H9 (cell line): ENCODE measurements at regions not wholly inside any gene's neighbourhood (a gene's known extent, or its start where the extent isn't known, plus 50 kb on each side); places are given as distances from the start of the nearest gene placed in this dataset.

Experiments used
- DNase-seq: peaks from one replicate; pipeline ENCODE4 v3.0.0-alpha.2; 2017
- H2AFZ ChIP-seq: one replicate; pipeline ENCODE4 v1.6.1; 2013; ENCODE audit warnings: mild to moderate bottlenecking, low read length, control low read depth, moderate library complexity
- H2AK5ac ChIP-seq: 2 replicates; pipeline ENCODE4 v1.6.1; 2013; ENCODE audit warnings: low read length, control low read depth, mixed read lengths; ENCODE audit not compliant: insufficient read length
- H2BK120ac ChIP-seq: one replicate; pipeline ENCODE4 v1.6.1; 2013; ENCODE audit warnings: low read depth, mild to moderate bottlenecking, low read length, control low read depth, inconsistent platforms; ENCODE audit not compliant: poor library complexity, severe bottlenecking
- H2BK12ac ChIP-seq: 2 replicates; pipeline ENCODE4 v1.6.1; 2013; ENCODE audit warnings: low read length, control low read depth, mixed read lengths, low read depth; ENCODE audit not compliant: insufficient read length
- H2BK15ac ChIP-seq: 2 replicates; pipeline ENCODE4 v1.6.1; 2013; ENCODE audit warnings: low read depth, low read length, control low read depth
- H2BK20ac ChIP-seq: one replicate; pipeline ENCODE4 v1.6.1; 2013; ENCODE audit warnings: low read depth, mild to moderate bottlenecking, low read length, control low read depth, inconsistent platforms; ENCODE audit not compliant: poor library complexity, severe bottlenecking
- H2BK5ac ChIP-seq: 2 replicates; pipeline ENCODE4 v1.6.1; 2013; ENCODE audit warnings: low read length, control low read depth, mixed read lengths; ENCODE audit not compliant: insufficient read length
- H3K14ac ChIP-seq: 2 replicates; pipeline ENCODE4 v1.6.1; 2013; ENCODE audit warnings: low read length, control low read depth; ENCODE audit not compliant: insufficient read depth
- H3K18ac ChIP-seq: 2 replicates; pipeline ENCODE4 v1.6.1; 2013; ENCODE audit warnings: low read depth, mild to moderate bottlenecking, mixed read lengths, low read length, control low read depth; ENCODE audit not compliant: insufficient read length
- H3K23ac ChIP-seq: 2 replicates; pipeline ENCODE4 v1.6.1; 2013; ENCODE audit warnings: low read length, control low read depth, mixed read lengths, low read depth; ENCODE audit not compliant: insufficient read length
- H3K23me2 ChIP-seq: 2 replicates; pipeline ENCODE4 v1.6.1; 2013; ENCODE audit warnings: low read depth, mild to moderate bottlenecking, mixed read lengths, low read length, control low read depth; ENCODE audit not compliant: insufficient read length, poor library complexity, severe bottlenecking
- H3K27ac ChIP-seq: 2 replicates; pipeline ENCODE4 v1.5.1; 2013; ENCODE audit warnings: low read length, control low read depth, mixed read lengths, low read depth; ENCODE audit not compliant: insufficient read length
- H3K27me3 ChIP-seq: 2 replicates; pipeline ENCODE4 v1.6.1; 2013; ENCODE audit warnings: low read length, control low read depth, inconsistent platforms; ENCODE audit not compliant: insufficient read depth
- H3K4ac ChIP-seq: 2 replicates; pipeline ENCODE4 v1.6.1; 2013; ENCODE audit warnings: low read depth, mild to moderate bottlenecking, control low read depth, inconsistent platforms, low read length, moderate library complexity
- H3K4me1 ChIP-seq: 2 replicates; pipeline ENCODE4 v1.6.1; 2013; ENCODE audit warnings: low read length, control low read depth, inconsistent platforms; ENCODE audit not compliant: insufficient read depth
- H3K4me2 ChIP-seq: 2 replicates; pipeline ENCODE4 v1.6.1; 2013; ENCODE audit warnings: low read length, control low read depth, mixed read lengths; ENCODE audit not compliant: insufficient read length, insufficient read depth
- H3K56ac ChIP-seq: 2 replicates; pipeline ENCODE4 v1.6.1; 2013; ENCODE audit warnings: low read depth, mild to moderate bottlenecking, mixed read lengths, low read length, control low read depth; ENCODE audit not compliant: insufficient read length
- H3K79me1 ChIP-seq: 2 replicates; pipeline ENCODE4 v1.6.1; 2013; ENCODE audit warnings: low read depth, mild to moderate bottlenecking, moderate library complexity, low read length, control low read depth, inconsistent platforms; ENCODE audit not compliant: insufficient read depth, poor library complexity, severe bottlenecking
- H3K79me2 ChIP-seq: 2 replicates; pipeline ENCODE4 v1.6.1; 2013; ENCODE audit warnings: low read length, control low read depth, inconsistent platforms; ENCODE audit not compliant: insufficient read depth
- H3K9ac ChIP-seq: 2 replicates; pipeline ENCODE4 v1.6.1; 2013; ENCODE audit warnings: low read length, control low read depth, mixed read lengths; ENCODE audit not compliant: insufficient read length; ENCODE audit errors: extremely low read depth
- H3K9me3 ChIP-seq: one replicate; pipeline ENCODE4 v1.6.1; 2013; ENCODE audit warnings: low read depth, low read length, inconsistent platforms; ENCODE audit not compliant: control insufficient read depth
- H3T11ph ChIP-seq: one replicate; pipeline ENCODE4 v1.6.1; 2013; ENCODE audit warnings: mild to moderate bottlenecking, low read length, control low read depth, inconsistent platforms
- H4K20me1 ChIP-seq: one replicate; pipeline ENCODE4 v1.6.1; 2013; ENCODE audit not compliant: control insufficient read depth, insufficient read length, insufficient read depth
- H4K5ac ChIP-seq: 2 replicates; pipeline ENCODE4 v1.6.1; 2013; ENCODE audit warnings: low read depth, mild to moderate bottlenecking, mixed read lengths, low read length, control low read depth; ENCODE audit not compliant: insufficient read length
- H4K8ac ChIP-seq: replicated peaks from 2 replicates; pipeline ENCODE4 v1.6.1; 2013; ENCODE audit warnings: low read length, control low read depth, mixed read lengths, low read depth; ENCODE audit not compliant: insufficient read length
- H4K91ac ChIP-seq: 2 replicates; pipeline ENCODE4 v1.6.1; 2013; ENCODE audit warnings: low read depth, mild to moderate bottlenecking, moderate library complexity, mixed read lengths, low read length, control low read depth; ENCODE audit not compliant: insufficient read length
- H3K27ac Mint-ChIP-seq, 3 experiments: 2 replicates in 2 of 3; 3 replicates in 1 of 3; pipeline ENCODE4 v1.8.0; 2020 to 2021; ENCODE audit warnings: mixed read lengths in 3 of 3, mild to moderate bottlenecking in 1 of 3, moderate library complexity in 1 of 3
- H3K27me3 Mint-ChIP-seq: 2 replicates; pipeline ENCODE4 v1.8.0; 2021; ENCODE audit warnings: low read depth, mild to moderate bottlenecking, moderate library complexity, mixed read lengths
- H3K36me3 Mint-ChIP-seq, 3 experiments: 2 replicates in 2 of 3; 3 replicates in 1 of 3; pipeline ENCODE4 v1.8.0; 2020 to 2021; ENCODE audit warnings: low read depth in 3 of 3, mixed read lengths in 3 of 3; ENCODE audit not compliant: insufficient read depth in 1 of 3
- H3K4me1 Mint-ChIP-seq, 2 experiments: 2 replicates each; pipeline ENCODE4 v1.8.0; 2020; ENCODE audit warnings: mixed read lengths in 2 of 2
- H3K4me3 Mint-ChIP-seq, 2 experiments: 2 replicates in 1 of 2; 3 replicates in 1 of 2; pipeline ENCODE4 v1.8.0; 2020 to 2021; ENCODE audit warnings: mild to moderate bottlenecking in 2 of 2, mixed read lengths in 2 of 2, moderate library complexity in 1 of 2
- H3K9me3 Mint-ChIP-seq, 2 experiments: 2 replicates in 1 of 2; 3 replicates in 1 of 2; pipeline ENCODE4 v1.8.0; 2020; ENCODE audit warnings: mild to moderate bottlenecking in 2 of 2, mixed read lengths in 2 of 2, moderate library complexity in 1 of 2
- CTCF ChIP-seq: fragments of 200-600 bp; sonication (generic); conservative IDR thresholded peaks from 3 replicates; pipeline ENCODE4 v1.8.0; 2021; ENCODE audit warnings: antibody characterized with exemption, mild to moderate bottlenecking
- WGBS: extraction: QIAGEN DNeasy Blood & Tissue Kit; methylation state at CpG from one replicate; pipeline ENCODE4 v1.1.7; 2013; ENCODE audit warnings: missing lambda C conversion rate, low lambda C conversion rate, mixed read lengths; ENCODE audit not compliant: insufficient read length; ENCODE audit errors: extremely low coverage; 5-methylcytosine and 5-hydroxymethylcytosine counted together

GRCh38 chr7:46165276-46165675 lies 244.2 kb upstream of the IGFBP3 start:
- Histone ChIP-seq H4K8ac (no peak overlapping the region), H3K4me2 (no peak overlapping the region), H2BK12ac (no peak overlapping the region), H3K4me1 (no peaks in the 10 kb centered on the region), H2BK120ac (no peak overlapping the region), H3K79me1 (no peaks in the 10 kb centered on the region), H3K56ac (no peak overlapping the region), H3K9me3 (no peaks in the 10 kb centered on the region), H3K14ac (no peak overlapping the region), H3K27me3 (no peaks in the 10 kb centered on the region), H3K18ac (no peak overlapping the region), H3K9ac (no peak overlapping the region), H3K23ac (no peak overlapping the region), H2AK5ac (no peak overlapping the region), H2BK15ac (no peak overlapping the region), H3T11ph (no peak overlapping the region), H4K5ac (no peak overlapping the region), H3K27ac (no peak overlapping the region), H4K20me1 (no peaks in the 10 kb centered on the region), H3K79me2 (no peaks in the 10 kb centered on the region), H2BK5ac (no peak overlapping the region), H3K23me2 (no peaks in the 10 kb centered on the region), H4K91ac (no peak overlapping the region), H2BK20ac (no peak overlapping the region), H3K4ac (no peak overlapping the region), H2AFZ (no peak overlapping the region)
- no peaks in the 10 kb centered on the region; a peak in 1 of 5 replicates for H3K9me3 Mint-ChIP-seq
- no CpG with 5 or more reads among the region's 1 CpG for WGBS
- no peak overlapping the region for H3K4me3 Mint-ChIP-seq
- TF ChIP-seq CTCF, result no peak
- peaks cover 1% of the 10 kb centered on the region for H3K27me3 Mint-ChIP-seq
- peaks cover 0 to 5% of the 10 kb centered on the region in 2 experiments; a peak in 2 of 4 replicates for H3K4me1 Mint-ChIP-seq
- no peaks in the 10 kb centered on the region for H3K36me3 Mint-ChIP-seq
- DNase-seq, result no peak
- no peak overlapping the region for H3K27ac Mint-ChIP-seq
